RWPE2 (cell line): ENCODE measurements at regions not wholly inside any gene's neighbourhood (a gene's known extent, or its start where the extent isn't known, plus 50 kb on each side); places are given as distances from the start of the nearest gene placed in this dataset.

Experiments
- ATAC-seq: fragments of 200-7000 bp; cut with Tn5 transposase; 3 replicates; pipeline ENCODE4 v1.9.1; 2021; ENCODE audit warnings: low read depth
- DNase-seq: peaks from one replicate; pipeline ENCODE4 v3.0.0-alpha.2; 2020; ENCODE audit warnings: low spot score
- H3K27ac ChIP-seq: fragments of 450-650 bp; 2 replicates; pipeline ENCODE4 v1.5.1; 2017; ENCODE audit warnings: mild to moderate bottlenecking; ENCODE audit not compliant: poor library complexity, severe bottlenecking
- H3K27me3 ChIP-seq: fragments of 250-450 bp; sonication (Bioruptor Pico); 2 replicates; pipeline ENCODE4 v1.5.1; 2021; ENCODE audit warnings: mild to moderate bottlenecking, moderate library complexity; ENCODE audit not compliant: insufficient read depth, poor library complexity, severe bottlenecking
- H3K36me3 ChIP-seq: fragments of 250-450 bp; sonication (Bioruptor Pico); 2 replicates; pipeline ENCODE4 v1.5.1; 2020; ENCODE audit warnings: low read depth, mild to moderate bottlenecking, moderate library complexity
- H3K4me1 ChIP-seq: fragments of 250-450 bp; sonication (Bioruptor Pico); 2 replicates; pipeline ENCODE4 v1.5.1; 2021; ENCODE audit warnings: mild to moderate bottlenecking, moderate library complexity; ENCODE audit not compliant: insufficient read depth, poor library complexity, severe bottlenecking
- H3K4me3 ChIP-seq: fragments of 250-450 bp; sonication (Bioruptor Pico); 2 replicates; pipeline ENCODE4 v1.5.1; 2021; ENCODE audit warnings: mild to moderate bottlenecking, moderate library complexity; ENCODE audit not compliant: severe bottlenecking
- H3K9me3 ChIP-seq: fragments of 250-450 bp; sonication (Bioruptor Pico); 2 replicates; pipeline ENCODE4 v1.5.1; 2021; ENCODE audit warnings: mild to moderate bottlenecking, moderate library complexity; ENCODE audit not compliant: severe bottlenecking
- CTCF ChIP-seq: fragments of 450-650 bp; IDR thresholded peaks from one replicate; pipeline ENCODE4 v1.5.1; 2017; ENCODE audit warnings: mild to moderate bottlenecking, moderate library complexity; ENCODE audit not compliant: poor library complexity, severe bottlenecking

GRCh38 chr7:57339198-57339944 lies 110.6 kb upstream of the ZNF716 start:
- no peak for DNase-seq
- Histone ChIP-seq H3K27me3 (no peaks in the 10 kb centered on the region), H3K9me3 (no peaks in the 10 kb centered on the region), H3K36me3 (no peaks in the 10 kb centered on the region), H3K4me1 (no peaks in the 10 kb centered on the region), H3K27ac (no peak overlapping the region), H3K4me3 (no peak overlapping the region)
- no peak for ATAC-seq
- no peak for TF ChIP-seq CTCF

- H3K4me1 ChIP-seq: no peaks in the 10 kb centered on the region
- no peaks in the 10 kb centered on the region for H3K27me3 ChIP-seq
- H3K9me3 ChIP-seq: no peaks in the 10 kb centered on the region
- H3K36me3 ChIP-seq: no peaks in the 10 kb centered on the region
- DNase-seq (no peak), ATAC-seq (no peak)
- no peak overlapping the region for H3K4me3 ChIP-seq
- no peak overlapping the region for H3K27ac ChIP-seq
- no peak for TF ChIP-seq CTCF
Measured at GRCh38 chr7:57342954-57343353, 107.0 kb upstream of the ZNF716 start.

GRCh38 chr7:57343901-57344622 lies 105.9 kb upstream of the ZNF716 start:
- Histone ChIP-seq H3K4me3 (no peak overlapping the region), H3K27me3 (no peaks in the 10 kb centered on the region), H3K4me1 (no peaks in the 10 kb centered on the region), H3K9me3 (no peaks in the 10 kb centered on the region), H3K27ac (no peak overlapping the region), H3K36me3 (no peaks in the 10 kb centered on the region)
- no peak for ATAC-seq
- TF ChIP-seq CTCF: no peak
- DNase-seq: no peak

- Histone ChIP-seq H3K27ac (no peak overlapping the region), H3K4me1 (no peaks in the 10 kb centered on the region), H3K9me3 (no peaks in the 10 kb centered on the region), H3K27me3 (no peaks in the 10 kb centered on the region), H3K36me3 (no peaks in the 10 kb centered on the region), H3K4me3 (no peak overlapping the region)
- ATAC-seq (no peak), DNase-seq (no peak)
- no peak for TF ChIP-seq CTCF
Measured at GRCh38 chr7:57344957-57345356, 105.0 kb upstream of the ZNF716 start.
